MM.1S (cell line): ENCODE measurements at regions not wholly inside any gene's neighbourhood (a gene's known extent, or its start where the extent isn't known, plus 50 kb on each side); places are given as distances from the start of the nearest gene placed in this dataset.

Experiments used
- CTCF ChIP-seq: fragments of 300-600 bp; sonication (generic); IDR thresholded peaks from 2 replicates; pipeline ENCODE4 v1.5.1; 2016; ENCODE audit warnings: antibody characterized with exemption, low read length, mixed read lengths
- EZH2 ChIP-seq: fragments of 300-600 bp; sonication (generic); optimal IDR thresholded peaks from 2 replicates; pipeline ENCODE3; 2017; ENCODE audit warnings: low read depth, mild to moderate bottlenecking, antibody characterized with exemption, low read length, mixed read lengths

DNA sequence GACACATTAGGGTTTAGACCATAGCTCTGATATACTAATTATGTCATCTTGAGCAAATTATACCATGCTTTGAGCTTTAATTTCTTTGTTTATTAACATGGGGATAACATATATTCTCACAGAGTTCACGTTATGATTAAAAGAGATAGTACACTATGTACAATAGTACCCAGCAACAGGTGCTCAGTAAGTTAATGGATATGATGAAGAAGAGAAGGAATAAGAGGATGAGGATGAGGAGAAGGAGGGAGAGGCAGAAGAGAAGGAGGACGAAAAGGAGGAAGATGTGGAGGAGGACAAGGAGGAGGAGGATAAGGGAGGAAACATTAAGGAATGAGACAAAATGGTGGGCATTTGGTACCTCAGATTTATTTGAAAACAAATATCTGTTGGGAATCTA is 260.4 kb downstream of the SH2D1A start:
- TF ChIP-seq EZH2, result no peak
- TF ChIP-seq CTCF, result no peak
